ENCODE measurements at regions not wholly inside any gene's neighbourhood (a gene's known extent, or its start where the extent isn't known, plus 50 kb on each side); places are given as distances from the start of the nearest gene placed in this dataset.

DNA sequence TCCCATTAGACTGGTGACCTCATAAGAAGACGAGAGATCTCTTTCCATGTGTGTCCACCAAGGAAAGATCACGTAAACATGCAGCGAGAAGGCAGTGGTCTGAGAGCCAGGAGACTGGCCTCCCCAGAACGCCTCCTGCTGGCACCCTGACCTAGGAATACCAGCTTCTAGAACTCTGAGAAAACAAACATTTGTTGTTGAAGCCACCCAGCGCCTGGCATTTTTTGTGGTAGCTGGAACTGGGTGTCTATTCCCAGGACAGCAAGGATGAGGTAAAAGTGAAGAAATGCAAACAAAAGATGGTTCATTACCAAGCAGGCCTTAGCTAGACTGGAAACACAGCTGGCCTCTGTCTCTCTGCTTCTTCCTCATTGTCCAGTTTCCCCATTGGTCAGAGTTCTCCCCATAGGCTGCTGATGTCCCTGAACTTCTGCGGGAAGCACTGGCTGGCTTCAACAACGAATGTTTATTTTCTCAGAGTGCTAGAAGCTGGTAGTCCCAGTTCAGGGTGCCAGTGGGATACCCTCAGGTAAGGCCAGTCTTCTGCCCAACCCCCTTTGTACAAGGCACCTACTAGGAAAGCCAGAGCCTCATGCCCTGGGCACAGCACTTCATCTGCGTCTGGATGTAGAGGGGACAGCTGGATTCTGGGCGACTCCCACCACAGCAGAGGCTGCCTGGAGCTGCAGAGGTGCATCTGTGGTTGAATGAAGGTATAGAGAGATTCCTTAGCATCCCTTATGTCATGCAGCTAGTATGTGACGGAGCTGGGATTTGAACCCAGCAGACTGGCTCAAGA, 304.9 kb downstream of the TCERG1L start:
- no peak overlapping the region for H3K27ac ChIP-seq
- peaks cover 0 to 4% of the 10 kb centered on the region in 2 donors for H3K9me3 ChIP-seq
- H3K36me3 ChIP-seq = no peaks in the 10 kb centered on the region
- intact Hi-C loops (cut with DNase I) = no loop called here
- no peaks in the 10 kb centered on the region for H3K27me3 ChIP-seq
- TF ChIP-seq, protein P1, sequence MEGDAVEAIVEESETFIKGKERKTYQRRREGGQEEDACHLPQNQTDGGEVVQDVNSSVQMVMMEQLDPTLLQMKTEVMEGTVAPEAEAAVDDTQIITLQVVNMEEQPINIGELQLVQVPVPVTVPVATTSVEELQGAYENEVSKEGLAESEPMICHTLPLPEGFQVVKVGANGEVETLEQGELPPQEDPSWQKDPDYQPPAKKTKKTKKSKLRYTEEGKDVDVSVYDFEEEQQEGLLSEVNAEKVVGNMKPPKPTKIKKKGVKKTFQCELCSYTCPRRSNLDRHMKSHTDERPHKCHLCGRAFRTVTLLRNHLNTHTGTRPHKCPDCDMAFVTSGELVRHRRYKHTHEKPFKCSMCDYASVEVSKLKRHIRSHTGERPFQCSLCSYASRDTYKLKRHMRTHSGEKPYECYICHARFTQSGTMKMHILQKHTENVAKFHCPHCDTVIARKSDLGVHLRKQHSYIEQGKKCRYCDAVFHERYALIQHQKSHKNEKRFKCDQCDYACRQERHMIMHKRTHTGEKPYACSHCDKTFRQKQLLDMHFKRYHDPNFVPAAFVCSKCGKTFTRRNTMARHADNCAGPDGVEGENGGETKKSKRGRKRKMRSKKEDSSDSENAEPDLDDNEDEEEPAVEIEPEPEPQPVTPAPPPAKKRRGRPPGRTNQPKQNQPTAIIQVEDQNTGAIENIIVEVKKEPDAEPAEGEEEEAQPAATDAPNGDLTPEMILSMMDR (IDR thresholded peaks at IDR 0.05) = no peak
- H3K4me3 ChIP-seq = no peak overlapping the region
- DNase-seq (ENCODE audit: low spot score in 2 of 2) = no peak
- no peaks in the 10 kb centered on the region for H3K4me1 ChIP-seq

DNA sequence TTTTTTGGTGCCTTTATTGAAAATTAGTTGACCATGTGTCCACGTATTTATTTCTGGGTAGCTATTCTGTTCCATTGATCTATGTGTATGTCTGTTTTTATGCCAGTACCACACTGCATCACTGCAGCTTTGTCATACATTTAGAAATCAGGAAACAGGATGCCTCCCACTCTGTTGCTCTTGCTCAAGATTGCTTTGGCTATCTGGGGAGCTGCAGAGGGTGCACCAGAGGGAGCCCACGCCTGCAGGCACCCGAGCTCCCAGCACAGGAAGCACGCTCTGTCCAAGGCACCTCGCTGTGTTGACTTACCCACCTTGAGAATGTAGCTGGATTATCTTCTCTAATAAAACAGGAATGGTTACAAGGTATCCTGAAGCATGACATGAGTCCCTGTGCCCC, 301.7 kb downstream of the TCERG1L start:
- intact Hi-C loops (cut with DNase I) = no loop called here
- DNase-seq (ENCODE audit: low spot score in 2 of 2) = no peak

DNA sequence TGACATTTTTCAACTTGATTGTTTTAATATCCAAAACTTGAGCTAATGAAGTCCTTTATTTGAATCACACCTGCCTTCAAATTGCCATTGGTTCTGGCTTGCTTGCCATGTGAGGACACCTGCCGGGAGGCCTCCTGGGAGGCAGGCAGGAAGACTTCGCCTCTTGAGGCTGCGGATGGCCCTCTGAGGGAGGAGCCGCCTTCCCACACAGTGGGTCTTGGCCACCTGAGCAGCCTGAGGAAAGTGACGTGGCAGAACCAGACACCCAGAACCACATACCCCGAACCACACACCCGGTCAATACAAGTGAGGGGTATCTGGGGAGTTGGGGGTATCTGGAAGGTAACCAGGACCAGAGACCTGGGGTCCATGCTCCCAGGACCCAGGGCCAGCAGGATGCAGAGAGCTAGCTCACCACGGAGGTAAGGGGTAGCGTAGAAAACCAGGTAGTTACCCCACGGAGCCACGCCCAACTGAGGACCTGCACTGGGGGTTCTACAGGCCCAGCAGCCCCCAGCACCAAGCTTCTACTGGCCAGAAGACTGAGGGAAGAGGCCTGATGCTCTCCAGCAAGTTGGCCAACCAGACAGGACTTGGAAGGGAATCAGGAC, 300.5 kb downstream of the TCERG1L start:
- Histone ChIP-seq H3K9me3 (no peaks in the 10 kb centered on the region), H3K36me3 (no peaks in the 10 kb centered on the region), H3K4me1 (no peaks in the 10 kb centered on the region), H3K27me3 (no peaks in the 10 kb centered on the region), H3K27ac (no peak overlapping the region), H3K4me3 (no peak overlapping the region)
- no peak for DNase-seq (ENCODE audit: low spot score in 2 of 2)
- TF ChIP-seq, protein P1 (IDR thresholded peaks at IDR 0.05) = no peak
- intact Hi-C loops (cut with DNase I) = no loop called here

More for the DNA sequence above, 301.7 kb downstream of the TCERG1L start:
- no peak overlapping the region for H3K27ac ChIP-seq
- no peak overlapping the region for H3K4me3 ChIP-seq
- TF ChIP-seq, protein P1 (IDR thresholded peaks at IDR 0.05) = no peak
- peaks cover 0 to 4% of the 10 kb centered on the region in 2 donors for H3K9me3 ChIP-seq
- no peaks in the 10 kb centered on the region for H3K27me3 ChIP-seq
- no peaks in the 10 kb centered on the region for H3K4me1 ChIP-seq
- H3K36me3 ChIP-seq = no peaks in the 10 kb centered on the region

DNA sequence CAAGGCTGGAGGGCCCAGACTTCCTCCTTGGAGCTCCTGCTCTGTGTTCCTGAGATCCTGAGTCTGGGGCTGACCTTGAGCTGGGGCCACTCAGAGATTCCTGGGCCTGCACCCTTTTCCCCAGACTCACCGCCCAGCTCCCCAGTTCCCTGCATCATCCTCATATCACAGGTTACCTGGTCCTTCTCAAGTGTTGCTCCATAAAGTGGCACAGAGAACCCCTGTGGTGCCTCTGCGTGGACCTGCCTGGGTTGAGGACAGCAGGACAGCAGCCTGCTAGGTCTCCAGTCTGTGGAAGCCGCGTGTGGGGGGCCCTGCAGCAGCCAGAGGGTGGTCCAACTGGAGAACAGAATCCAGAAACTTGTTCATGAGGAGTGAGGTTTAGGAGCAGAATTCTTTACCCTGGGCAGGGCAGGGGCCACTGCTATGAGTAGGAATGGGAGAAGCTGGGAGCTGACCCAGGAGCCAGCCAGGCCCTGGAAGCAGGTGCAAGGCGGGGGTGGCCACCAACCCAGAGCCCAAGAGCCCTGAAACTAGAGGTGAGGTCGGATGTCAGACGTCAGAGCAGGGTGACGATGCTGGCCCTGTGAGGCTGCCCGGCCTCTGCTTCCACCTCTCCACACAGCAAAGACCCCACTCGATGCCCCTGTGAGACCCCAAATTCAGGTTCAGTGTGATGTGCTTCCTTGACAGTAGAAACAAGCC, 299.4 kb downstream of the TCERG1L start:
- no peak overlapping the region for H3K4me3 ChIP-seq
- H3K4me1 ChIP-seq = no peaks in the 10 kb centered on the region
- intact Hi-C loops (cut with DNase I) = no loop called here
- no peaks in the 10 kb centered on the region for H3K36me3 ChIP-seq
- H3K9me3 ChIP-seq = no peaks in the 10 kb centered on the region
- H3K27me3 ChIP-seq = no peaks in the 10 kb centered on the region
- H3K27ac ChIP-seq = no peak overlapping the region
- TF ChIP-seq, protein P1 (IDR thresholded peaks at IDR 0.05) = no peak
- no peak for DNase-seq (ENCODE audit: low spot score in 2 of 2)

DNA sequence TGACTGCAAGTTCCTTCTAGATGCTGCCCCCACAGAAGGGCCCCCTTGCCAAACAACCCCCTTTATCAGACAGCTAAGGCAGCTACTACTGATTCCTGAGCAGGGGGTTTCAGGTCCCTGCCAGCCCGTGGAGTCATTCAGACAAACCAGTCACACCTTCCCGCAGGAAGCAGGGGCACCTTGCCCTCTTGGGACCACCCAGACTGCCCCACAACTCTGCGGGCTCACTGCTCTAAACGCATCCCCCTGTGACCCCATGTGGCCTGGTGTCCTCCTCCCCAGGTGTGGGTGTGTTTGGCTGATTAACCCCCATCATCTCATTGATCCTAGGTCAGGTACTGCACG, 298.9 kb downstream of the TCERG1L start:
- H3K4me1 ChIP-seq = no peaks in the 10 kb centered on the region
- no peak overlapping the region for H3K27ac ChIP-seq
- H3K4me3 ChIP-seq = no peak overlapping the region
- H3K36me3 ChIP-seq = no peaks in the 10 kb centered on the region
- TF ChIP-seq, protein P1 (IDR thresholded peaks at IDR 0.05) = no peak
- DNase-seq (ENCODE audit: low spot score in 2 of 2) = no peak
- intact Hi-C loops (cut with DNase I) = no loop called here
- no peaks in the 10 kb centered on the region for H3K27me3 ChIP-seq
- no peaks in the 10 kb centered on the region for H3K9me3 ChIP-seq

Data from ascending aorta (tissue), 2 donors.